HCT116 (cell line): ENCODE measurements at regions not wholly inside any gene's neighbourhood (a gene's known extent, or its start where the extent isn't known, plus 50 kb on each side); places are given as distances from the start of the nearest gene placed in this dataset.

Experiments used
- ATAC-seq: fragments of 200-7000 bp; cut with Tn5 transposase; 2 replicates; pipeline ENCODE4 v1.9.1; 2020; ENCODE audit warnings: mild to moderate bottlenecking, moderate library complexity
- BruUV-seq: library from RNA; stranded (reverse); fragments of 400-500 nt; replicated peaks from 2 replicates; lab custom pipeline; 2021; lab: Mats Ljungman, UMichigan
- CTCF ChIA-PET: fragments of 300-600 bp; sonication (Branson Sonifier 250); formaldehyde crosslinking; loops from one replicate; lab custom pipeline; 2021; ENCODE audit warnings: antibody characterized with exemption; lab: Charles Lee
- POLR2A ChIA-PET: fragments of 300-600, 350-600 bp; sonication (Branson Sonifier 250); formaldehyde crosslinking; loops from one replicate; lab custom pipeline; 2021; ENCODE audit warnings: antibody characterized with exemption; lab: Charles Lee
- RAD21 ChIA-PET, 2 experiments: fragments of 300-600 bp; sonication (Branson Sonifier 250); formaldehyde crosslinking; loops; one replicate each; lab custom pipeline; 2023; ENCODE audit warnings: low total read pairs in 2 of 2; ENCODE audit not compliant: uncharacterized antibody in 2 of 2, unreplicated experiment in 2 of 2, low non-redundant PET in 1 of 2; lab: Charles Lee
- DNase-seq: peaks from one replicate; pipeline ENCODE4 v3.0.0-alpha.2; 2010; ENCODE audit warnings: low read depth, low spot score
- H2AFZ ChIP-seq: fragments of 200-600 bp; shearing (Covaris generic), sonication (generic); 2 replicates; pipeline ENCODE4 v1.6.1; 2017; ENCODE audit warnings: low read depth, mixed run types, mixed read lengths, antibody characterized with exemption, low read length; ENCODE audit not compliant: poor library complexity, severe bottlenecking
- H3K27ac ChIP-seq: 2 replicates; pipeline ENCODE4 v1.5.1; 2012; ENCODE audit warnings: low read depth, low read length
- H3K27me3 ChIP-seq: fragments of 200-600 bp; sonication (generic); 2 replicates; pipeline ENCODE4 v1.6.1; 2016; ENCODE audit warnings: mixed run types, low read length, mixed read lengths; ENCODE audit not compliant: insufficient read depth
- H3K36me3 ChIP-seq, 2 experiments: fragments of 200-500 bp in 1 of 2; fragments of 200-600 bp in 1 of 2; sonication (Bioruptor generic) in 1 of 2; sonication (generic) in 1 of 2; 2 replicates each; pipeline versions ENCODE4 v1.5.1 to v1.6.1; 2014 to 2016; ENCODE audit warnings: low read length in 2 of 2, inconsistent platforms in 1 of 2, mixed read lengths in 1 of 2, mixed run types in 1 of 2; ENCODE audit not compliant: insufficient read depth in 2 of 2, control insufficient read depth in 1 of 2
- H3K4me1 ChIP-seq, 2 experiments: fragments of 200-600 bp in 1 of 2; sonication (generic) in 1 of 2; 2 replicates each; pipeline versions ENCODE4 v1.5.1 to v1.6.1; 2012 to 2017; ENCODE audit warnings: low read length in 2 of 2, inconsistent platforms in 1 of 2, mild to moderate bottlenecking in 1 of 2, mixed read lengths in 1 of 2, mixed run types in 1 of 2, moderate library complexity in 1 of 2; ENCODE audit not compliant: insufficient read depth in 2 of 2, control insufficient read depth in 1 of 2
- H3K4me2 ChIP-seq: fragments of 200-600 bp; sonication (generic); 2 replicates; pipeline ENCODE4 v1.6.1; 2017; ENCODE audit warnings: mixed run types, low read length, mixed read lengths
- H3K4me3 ChIP-seq, 2 experiments: fragments of 200-600 bp in 1 of 2; sonication (generic) in 1 of 2; replicated peaks in 1 of 2; 2 replicates each; pipeline ENCODE4 v1.5.1; 2011 to 2016; ENCODE audit warnings: low read length in 2 of 2, control low read depth in 1 of 2, low read depth in 1 of 2, mild to moderate bottlenecking in 1 of 2, mixed read lengths in 1 of 2, mixed run types in 1 of 2
- H3K79me2 ChIP-seq: fragments of 200-600 bp; sonication (generic); 2 replicates; pipeline ENCODE4 v1.6.1; 2017; ENCODE audit warnings: mild to moderate bottlenecking, mixed run types, low read length, moderate library complexity, mixed read lengths; ENCODE audit not compliant: insufficient read depth
- H3K9ac ChIP-seq: fragments of 200-600 bp; sonication (generic); 2 replicates; pipeline ENCODE4 v1.6.1; 2016; ENCODE audit warnings: low read length, mixed read lengths
- H3K9me2 ChIP-seq: fragments of 200-600 bp; sonication (generic), shearing (Covaris generic); 2 replicates; pipeline ENCODE4 v1.6.1; 2017; ENCODE audit warnings: mixed run types, mild to moderate bottlenecking, moderate library complexity; ENCODE audit not compliant: insufficient read depth
- H3K9me3 ChIP-seq, 2 experiments: fragments of 200-500 bp in 1 of 2; fragments of 200-600 bp in 1 of 2; sonication (Bioruptor generic) in 1 of 2; sonication (generic) in 1 of 2; 2 replicates each; pipeline ENCODE4 v1.6.1; 2014 to 2017; ENCODE audit warnings: low read length in 2 of 2, mixed read lengths in 2 of 2, inconsistent platforms in 1 of 2, low read depth in 1 of 2, mild to moderate bottlenecking in 1 of 2, mixed run types in 1 of 2, moderate library complexity in 1 of 2; ENCODE audit not compliant: control insufficient read depth in 1 of 2, insufficient read depth in 1 of 2
- H4K20me1 ChIP-seq: fragments of 200-600 bp; sonication (generic), shearing (Covaris generic); 2 replicates; pipeline ENCODE4 v1.6.1; 2017; ENCODE audit warnings: mixed run types, mild to moderate bottlenecking, moderate library complexity; ENCODE audit not compliant: insufficient read depth
- CBX3 ChIP-seq: IDR thresholded peaks from 2 replicates; pipeline ENCODE4 v1.6.1; 2012; ENCODE audit warnings: low read depth
- CEBPB ChIP-seq: IDR thresholded peaks from 2 replicates; pipeline ENCODE4 v1.6.1; 2012; ENCODE audit warnings: low read depth
- EGR1 ChIP-seq: IDR thresholded peaks from 2 replicates; pipeline ENCODE4 v1.6.1; 2012; ENCODE audit warnings: low read depth
- ELF1 ChIP-seq: IDR thresholded peaks from 2 replicates; pipeline ENCODE4 v1.6.1; 2012; ENCODE audit warnings: low read depth, borderline replicate concordance
- EZH2 ChIP-seq: fragments of 200-600 bp; sonication (generic); IDR thresholded peaks from 2 replicates; pipeline ENCODE4 v1.6.1; 2017; ENCODE audit warnings: antibody characterized with exemption, mixed run types
- FOSL1 ChIP-seq: IDR thresholded peaks from 2 replicates; pipeline ENCODE4 v1.6.1; 2012; ENCODE audit warnings: low read depth
- JUND ChIP-seq: IDR thresholded peaks from 2 replicates; pipeline ENCODE4 v1.6.1; 2012
- POLR2AphosphoS5 ChIP-seq: IDR thresholded peaks from 2 replicates; pipeline ENCODE4 v1.6.1; 2011; ENCODE audit warnings: mild to moderate bottlenecking, low read depth, low read length, moderate library complexity
- REST ChIP-seq: IDR thresholded peaks from 2 replicates; pipeline ENCODE4 v1.6.1; 2012; ENCODE audit warnings: low read depth
- SP1 ChIP-seq: IDR thresholded peaks from 2 replicates; pipeline ENCODE4 v1.6.1; 2012; ENCODE audit warnings: low read depth
- ZBTB33 ChIP-seq: IDR thresholded peaks from 2 replicates; pipeline ENCODE4 v1.6.1; 2011; ENCODE audit warnings: mild to moderate bottlenecking, low read length, moderate library complexity; ENCODE audit not compliant: insufficient replicate concordance; ENCODE audit errors: extremely low read depth
- ZFX ChIP-seq: fragments of 450-650 bp; IDR thresholded peaks from 2 replicates; pipeline ENCODE4 v1.6.1; 2017
- ZNF274 ChIP-seq: fragments of 200-500 bp; sonication (Bioruptor generic); IDR thresholded peaks from 2 replicates; pipeline ENCODE4 v1.6.1; 2014; ENCODE audit warnings: mild to moderate bottlenecking, low read depth, low read length, inconsistent platforms
- intact Hi-C: fragments of 100-400 bp; cut with micrococcal nuclease; formaldehyde crosslinking; loops from 2 replicates; pipeline ENCODE4 v1.10.0; 2022
- TF ChIP-seq, protein P1 (sequence below): IDR thresholded peaks from 2 replicates; pipeline ENCODE4 v1.6.1; 2012

- RAD21 ChIA-PET: no interaction called here
- no peaks in the 10 kb centered on the region for H3K36me3 ChIP-seq
- no peak overlapping the region for H3K27ac ChIP-seq
- ATAC-seq (no peak), DNase-seq (no peak)
- no peak for TF ChIP-seq ZNF274
- TF ChIP-seq, protein P1, sequence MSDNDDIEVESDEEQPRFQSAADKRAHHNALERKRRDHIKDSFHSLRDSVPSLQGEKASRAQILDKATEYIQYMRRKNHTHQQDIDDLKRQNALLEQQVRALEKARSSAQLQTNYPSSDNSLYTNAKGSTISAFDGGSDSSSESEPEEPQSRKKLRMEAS: no peak
- no peak for TF ChIP-seq POLR2AphosphoS5
- no peak for TF ChIP-seq CBX3
- no peak for TF ChIP-seq ZBTB33
- TF ChIP-seq ELF1: no peak
- no peak for TF ChIP-seq FOSL1
- no peak for TF ChIP-seq EZH2
- POLR2A ChIA-PET: no interaction called here
- CTCF ChIA-PET: no interaction called here
- H3K4me1 ChIP-seq: no peaks in the 10 kb centered on the region
- BruUV-seq: no TSS peak
- no peaks in the 10 kb centered on the region for H4K20me1 ChIP-seq
- H3K79me2 ChIP-seq: no peaks in the 10 kb centered on the region
- no peaks in the 10 kb centered on the region for H3K9me3 ChIP-seq
- H3K9me2 ChIP-seq: no peaks in the 10 kb centered on the region
- H3K4me3 ChIP-seq: no peak overlapping the region
- no peak overlapping the region for H3K9ac ChIP-seq
- no peaks in the 10 kb centered on the region for H3K27me3 ChIP-seq
- no peak overlapping the region for H2AFZ ChIP-seq
- intact Hi-C loops: no loop called here
- H3K4me2 ChIP-seq: no peak overlapping the region
Observed at GRCh38 chrX:865422-865821, 234.8 kb downstream of the SHOX start.

DNA sequence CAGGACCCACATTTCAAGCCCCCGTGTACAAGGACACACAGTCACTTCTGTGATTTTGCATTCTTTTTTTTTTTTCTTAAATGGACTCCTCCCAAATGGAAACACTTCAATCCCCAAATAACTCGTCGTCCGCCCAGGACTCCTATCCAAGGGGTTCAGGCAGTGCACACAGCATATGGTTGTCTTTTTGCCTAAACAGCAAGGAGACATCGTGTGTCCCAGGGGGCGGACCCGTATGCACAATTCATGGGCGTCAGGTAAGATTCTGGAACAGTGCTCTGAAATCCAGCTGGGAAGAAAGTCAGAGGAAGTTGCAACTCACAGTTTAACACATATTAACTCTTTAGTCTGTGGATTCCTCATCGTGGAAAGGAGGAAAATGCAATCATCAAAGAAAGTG lies 231.3 kb downstream of the SHOX start:
- no peaks in the 10 kb centered on the region for H3K79me2 ChIP-seq
- H3K9me3 ChIP-seq: no peaks in the 10 kb centered on the region
- no TSS peak for BruUV-seq
- ChIA-PET CTCF (no interaction called here), POLR2A (no interaction called here), RAD21 (no interaction called here)
- H3K9me2 ChIP-seq: no peaks in the 10 kb centered on the region
- H3K4me3 ChIP-seq: no peak overlapping the region
- 0 out of 2 replicates have a peak, but pooled peaks cover 3% of the 10 kb centered on the region for H3K27me3 ChIP-seq
- no peaks in the 10 kb centered on the region for H3K36me3 ChIP-seq
- ATAC-seq: no peak
- DNase-seq: no peak
- no peak overlapping the region for H3K4me2 ChIP-seq
- intact Hi-C loops: no loop called here
- no peaks in the 10 kb centered on the region for H4K20me1 ChIP-seq
- no peaks in the 10 kb centered on the region for H3K4me1 ChIP-seq
- no peak overlapping the region for H3K27ac ChIP-seq
- no peak overlapping the region for H2AFZ ChIP-seq
- H3K9ac ChIP-seq: no peak overlapping the region
- TF ChIP-seq JUND (no peak), CEBPB (no peak), EZH2 (no peak), ZBTB33 (no peak), POLR2AphosphoS5 (no peak), ZFX (no peak), EGR1 (no peak), SP1 (no peak), REST (no peak), ZNF274 (no peak)
